ENCODE measurements at regions not wholly inside any gene's neighbourhood (a gene's known extent, or its start where the extent isn't known, plus 50 kb on each side); places are given as distances from the start of the nearest gene placed in this dataset.

GRCh38 chr18:77648411-77648810, 398.8 kb downstream of the GALR1 start:
- TF ChIP-seq, protein P1, sequence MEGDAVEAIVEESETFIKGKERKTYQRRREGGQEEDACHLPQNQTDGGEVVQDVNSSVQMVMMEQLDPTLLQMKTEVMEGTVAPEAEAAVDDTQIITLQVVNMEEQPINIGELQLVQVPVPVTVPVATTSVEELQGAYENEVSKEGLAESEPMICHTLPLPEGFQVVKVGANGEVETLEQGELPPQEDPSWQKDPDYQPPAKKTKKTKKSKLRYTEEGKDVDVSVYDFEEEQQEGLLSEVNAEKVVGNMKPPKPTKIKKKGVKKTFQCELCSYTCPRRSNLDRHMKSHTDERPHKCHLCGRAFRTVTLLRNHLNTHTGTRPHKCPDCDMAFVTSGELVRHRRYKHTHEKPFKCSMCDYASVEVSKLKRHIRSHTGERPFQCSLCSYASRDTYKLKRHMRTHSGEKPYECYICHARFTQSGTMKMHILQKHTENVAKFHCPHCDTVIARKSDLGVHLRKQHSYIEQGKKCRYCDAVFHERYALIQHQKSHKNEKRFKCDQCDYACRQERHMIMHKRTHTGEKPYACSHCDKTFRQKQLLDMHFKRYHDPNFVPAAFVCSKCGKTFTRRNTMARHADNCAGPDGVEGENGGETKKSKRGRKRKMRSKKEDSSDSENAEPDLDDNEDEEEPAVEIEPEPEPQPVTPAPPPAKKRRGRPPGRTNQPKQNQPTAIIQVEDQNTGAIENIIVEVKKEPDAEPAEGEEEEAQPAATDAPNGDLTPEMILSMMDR (IDR thresholded peaks at IDR 0.05): no peak
- TF ChIP-seq POLR2A (IDR thresholded peaks at IDR 0.05): no peak
- Histone ChIP-seq H3K27ac (no peak overlapping the region), H3K36me3 (ENCODE audit: low read depth, missing control alignments) (no peaks in the 10 kb centered on the region), H3K27me3 (no peaks in the 10 kb centered on the region), H3K4me1 (no peaks in the 10 kb centered on the region), H3K4me3 (no peak overlapping the region), H3K9me3 (no peaks in the 10 kb centered on the region)
- no peak for DNase-seq
- intact Hi-C loops (cut with DNase I; ENCODE audit: low total_unique reads): no loop called here
- 49 to 60% methylated on average over 7 of the region's 7 CpGs for WGBS, 2 donors

DNA sequence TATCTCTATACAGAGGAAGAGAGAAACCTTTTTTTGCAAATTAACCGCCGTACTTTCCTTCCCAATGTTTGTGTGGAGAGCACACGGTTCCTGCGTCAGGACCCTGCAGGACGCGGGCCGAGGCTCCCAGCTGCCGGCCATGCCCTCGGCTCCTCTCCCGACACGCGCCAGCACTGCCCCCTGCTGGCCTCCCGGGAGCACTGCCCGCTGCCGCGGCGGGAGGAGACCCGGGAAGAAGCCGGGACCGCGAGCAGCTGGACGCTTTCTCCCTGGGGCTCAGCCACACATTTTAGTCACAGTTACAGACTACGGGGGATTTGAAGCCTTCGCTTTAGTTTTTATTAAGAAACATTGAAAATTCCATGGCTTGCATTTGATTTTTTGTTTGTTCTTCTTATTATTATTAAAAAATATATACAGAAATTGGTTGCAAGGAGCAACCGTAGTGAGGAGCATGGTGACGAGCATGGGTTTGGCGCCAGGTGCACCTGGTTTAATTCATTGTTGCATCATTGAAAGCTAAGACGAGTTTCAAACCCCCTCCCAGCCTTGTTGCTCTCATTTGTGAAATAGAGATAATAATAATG, 401.2 kb downstream of the GALR1 start:
- 5 to 7% methylated on average over 26 to 28 of the region's 28 CpGs for WGBS, 2 donors
- Histone ChIP-seq H3K27me3 (no peaks in the 10 kb centered on the region), H3K36me3 (ENCODE audit: low read depth, missing control alignments) (no peaks in the 10 kb centered on the region), H3K27ac (no peak overlapping the region), H3K4me1 (no peaks in the 10 kb centered on the region), H3K9me3 (no peaks in the 10 kb centered on the region), H3K4me3 (no peak overlapping the region)
- intact Hi-C loops (cut with DNase I; ENCODE audit: low total_unique reads): no loop called here
- peak; percentile 76 for DNase-seq
- no peak for TF ChIP-seq POLR2A (IDR thresholded peaks at IDR 0.05)
- TF ChIP-seq, protein P1 (IDR thresholded peaks at IDR 0.05): peak; percentile 76 to 95 (median 82)

DNA sequence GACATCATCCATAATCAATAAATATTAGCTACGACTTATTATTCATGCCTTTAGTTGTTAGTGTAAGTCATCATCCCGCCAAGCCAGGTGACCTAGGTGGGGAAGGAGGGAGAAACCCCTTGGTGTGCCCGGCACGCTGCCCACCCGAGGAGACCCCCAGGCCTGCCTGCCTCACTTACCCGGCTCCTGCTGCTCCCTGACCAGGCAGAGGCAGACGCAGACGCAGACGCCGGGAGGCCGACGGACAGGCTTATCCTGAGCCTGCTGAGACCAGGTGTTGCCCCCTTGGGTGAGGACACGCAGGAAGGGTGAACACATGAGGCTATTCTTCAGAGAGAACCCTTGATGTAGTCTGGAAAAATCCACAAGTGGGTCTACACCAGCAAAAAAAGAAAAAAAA, 401.8 kb downstream of the GALR1 start:
- intact Hi-C loops (cut with DNase I; ENCODE audit: low total_unique reads): no loop called here
- no peaks in the 10 kb centered on the region for H3K4me1 ChIP-seq
- WGBS, 2 donors: 56 to 59% methylated on average over 7 to 13 of the region's 13 CpGs

GRCh38 chr18:77653792-77654191, 404.1 kb downstream of the GALR1 start:
- no peak for DNase-seq
- intact Hi-C loops (cut with DNase I; ENCODE audit: low total_unique reads): no loop called here
- H3K4me3 ChIP-seq: no peak overlapping the region
- H3K36me3 ChIP-seq (ENCODE audit: low read depth, missing control alignments): no peaks in the 10 kb centered on the region
- no peaks in the 10 kb centered on the region for H3K27me3 ChIP-seq
- H3K27ac ChIP-seq: no peak overlapping the region
- no peaks in the 10 kb centered on the region for H3K4me1 ChIP-seq
- no peak for TF ChIP-seq POLR2A (IDR thresholded peaks at IDR 0.05)
- TF ChIP-seq, protein P1 (IDR thresholded peaks at IDR 0.05): no peak
- no peaks in the 10 kb centered on the region for H3K9me3 ChIP-seq
- WGBS, 2 donors: 73 to 84% methylated on average over 8 to 12 of the region's 12 CpGs

More for the DNA sequence above, 401.8 kb downstream of the GALR1 start:
- DNase-seq: no peak
- Histone ChIP-seq H3K27me3 (no peaks in the 10 kb centered on the region), H3K4me3 (no peak overlapping the region), H3K36me3 (ENCODE audit: low read depth, missing control alignments) (no peaks in the 10 kb centered on the region), H3K27ac (no peak overlapping the region), H3K9me3 (no peaks in the 10 kb centered on the region)
- TF ChIP-seq, protein P1 (IDR thresholded peaks at IDR 0.05): no peak
- no peak for TF ChIP-seq POLR2A (IDR thresholded peaks at IDR 0.05)

DNA sequence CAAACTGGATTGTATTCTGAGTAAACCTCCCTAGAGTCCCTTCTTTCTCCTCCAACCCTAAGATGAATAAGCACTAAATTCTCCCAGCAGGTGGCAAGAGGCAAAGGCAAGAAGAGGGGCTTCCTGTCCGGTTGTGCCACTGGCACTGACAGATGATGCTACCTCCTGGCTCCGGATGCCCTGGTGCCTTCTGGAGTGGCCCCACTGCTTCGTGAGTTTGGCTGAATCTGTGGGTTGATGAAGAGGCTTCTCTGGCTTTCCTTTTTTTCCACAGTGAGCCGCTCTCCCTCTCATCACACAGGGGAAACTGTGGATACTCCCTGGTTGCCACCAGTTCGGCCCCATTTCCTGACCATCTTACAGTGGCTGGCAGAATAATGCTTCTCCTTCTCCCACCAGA, 404.7 kb downstream of the GALR1 start:
- H3K9me3 ChIP-seq: no peaks in the 10 kb centered on the region
- no peak for DNase-seq
- H3K36me3 ChIP-seq (ENCODE audit: low read depth, missing control alignments): no peaks in the 10 kb centered on the region
- H3K4me3 ChIP-seq: no peak overlapping the region
- WGBS, 2 donors: 73 to 90% methylated on average over 5 of the region's 5 CpGs
- H3K4me1 ChIP-seq: no peaks in the 10 kb centered on the region
- H3K27me3 ChIP-seq: no peaks in the 10 kb centered on the region
- TF ChIP-seq, protein P1 (IDR thresholded peaks at IDR 0.05): no peak
- intact Hi-C loops (cut with DNase I; ENCODE audit: low total_unique reads): no loop called here
- no peak overlapping the region for H3K27ac ChIP-seq
